ENCODE measurements at regions not wholly inside any gene's neighbourhood (a gene's known extent, or its start where the extent isn't known, plus 50 kb on each side); places are given as distances from the start of the nearest gene placed in this dataset.
"Not testable (repeated sequence)": the region's sequence is repeated elsewhere in the genome, so short reads cannot be mapped to it uniquely, and the experiment has no call there.

- DNase-seq = no peak
These were observed 97.1 kb upstream of the TNP1 start for GRCh38 chr2:216956820-216957493.

- no peak for DNase-seq
These were observed 91.3 kb upstream of the TNP1 start for GRCh38 chr2:216951171-216951570.

GRCh38 chr2:216950547-216950946 is 90.7 kb upstream of the TNP1 start:
- no peak for DNase-seq

GRCh38 chr2:216949700-216950413 is 90.0 kb upstream of the TNP1 start:
- DNase-seq = no peak

GRCh38 chr2:216947055-216947454 is 87.2 kb upstream of the TNP1 start:
- DNase-seq = no peak

GRCh38 chr2:216944733-216945132 is 84.9 kb upstream of the TNP1 start:
- DNase-seq = no peak

GRCh38 chr2:216943109-216943508 is 83.2 kb upstream of the TNP1 start:
- no peak for DNase-seq

- DNase-seq = no peak
These were observed 82.6 kb upstream of the TNP1 start for GRCh38 chr2:216942465-216942864.

- no peak for DNase-seq
These were observed 82.2 kb upstream of the TNP1 start for GRCh38 chr2:216942016-216942415.

GRCh38 chr2:216936954-216937357 is 77.1 kb upstream of the TNP1 start:
- DNase-seq = no peak

- DNase-seq = no peak
These were observed 74.8 kb upstream of the TNP1 start for GRCh38 chr2:216934623-216935022.

- DNase-seq = no peak
These were observed 74.3 kb upstream of the TNP1 start for GRCh38 chr2:216934151-216934550.

- DNase-seq = no peak
These were observed 73.1 kb upstream of the TNP1 start for GRCh38 chr2:216932863-216933548.

- no peak for DNase-seq
These were observed 72.4 kb upstream of the TNP1 start for GRCh38 chr2:216932113-216932862.

GRCh38 chr2:216930716-216931115 is 70.9 kb upstream of the TNP1 start:
- DNase-seq = no peak

GRCh38 chr2:216929338-216929737 is 69.5 kb upstream of the TNP1 start:
- not testable (repeated sequence) for DNase-seq

GRCh38 chr2:216927163-216927562 is 67.3 kb upstream of the TNP1 start:
- DNase-seq = no peak

- no peak for DNase-seq
These were observed 65.9 kb upstream of the TNP1 start for GRCh38 chr2:216925636-216926366.

- DNase-seq = no peak
These were observed 65.1 kb upstream of the TNP1 start for GRCh38 chr2:216925006-216925405.

GRCh38 chr2:216923706-216924105 is 63.8 kb upstream of the TNP1 start:
- DNase-seq = no peak

- peak; percentile 29 for DNase-seq
These were observed 62.4 kb upstream of the TNP1 start for GRCh38 chr2:216922175-216922780.

- no peak for DNase-seq
These were observed 61.1 kb upstream of the TNP1 start for GRCh38 chr2:216920937-216921456.
